NCI-H1105 (cell line): ENCODE measurements at regions not wholly inside any gene's neighbourhood (a gene's known extent, or its start where the extent isn't known, plus 50 kb on each side); places are given as distances from the start of the nearest gene placed in this dataset.

Experiments used
- DNase-seq: peaks from one replicate; lab custom pipeline; 2025; lab: John Stamatoyannopoulos, UW

- DNase-seq: no peak
Observed at GRCh38 chr2:160672211-160672610, 178.6 kb upstream of the RBMS1 start.

GRCh38 chr2:160674146-160674750 lies 180.6 kb upstream of the RBMS1 start:
- DNase-seq: no peak

GRCh38 chr2:160679686-160680085 lies 186.1 kb upstream of the RBMS1 start:
- no peak for DNase-seq

GRCh38 chr2:160680294-160680693 lies 186.7 kb upstream of the RBMS1 start:
- DNase-seq: no peak

- no peak for DNase-seq
Observed at GRCh38 chr2:160680974-160681373, 187.4 kb upstream of the RBMS1 start.

GRCh38 chr2:160683206-160683605 lies 189.6 kb upstream of the RBMS1 start:
- DNase-seq: no peak

GRCh38 chr2:160687629-160688028 lies 194.0 kb upstream of the RBMS1 start:
- DNase-seq: peak; percentile 48

- DNase-seq: no peak
Observed at GRCh38 chr2:160689441-160689840, 195.8 kb upstream of the RBMS1 start.

GRCh38 chr2:160694221-160694620 lies 200.6 kb upstream of the RBMS1 start:
- DNase-seq: no peak

GRCh38 chr2:160694631-160695030 lies 201.0 kb upstream of the RBMS1 start:
- DNase-seq: no peak

- DNase-seq: peak; percentile 72
Observed at GRCh38 chr2:160695402-160696086, 201.9 kb upstream of the RBMS1 start.

- no peak for DNase-seq
Observed at GRCh38 chr2:160696087-160696452, 202.5 kb upstream of the RBMS1 start.

GRCh38 chr2:160697817-160698216 lies 204.2 kb upstream of the RBMS1 start:
- no peak for DNase-seq

GRCh38 chr2:160700021-160700814 lies 206.6 kb upstream of the RBMS1 start:
- DNase-seq: no peak

- no peak for DNase-seq
Observed at GRCh38 chr2:160701822-160702221, 208.2 kb upstream of the RBMS1 start.

GRCh38 chr2:160702754-160703153 lies 209.1 kb upstream of the RBMS1 start:
- DNase-seq: no peak

GRCh38 chr2:160703648-160704585 lies 210.3 kb upstream of the RBMS1 start:
- DNase-seq: no peak

GRCh38 chr2:160715428-160715827 lies 221.8 kb upstream of the RBMS1 start:
- peak; percentile 3 for DNase-seq

GRCh38 chr2:160719116-160719515 lies 225.5 kb upstream of the RBMS1 start:
- DNase-seq: no peak

GRCh38 chr2:160720098-160720497 lies 226.5 kb upstream of the RBMS1 start:
- no peak for DNase-seq

- no peak for DNase-seq
Observed at GRCh38 chr2:160721089-160722040, 227.8 kb upstream of the RBMS1 start.
